HEK293 (cell line): ENCODE measurements at regions not wholly inside any gene's neighbourhood (a gene's known extent, or its start where the extent isn't known, plus 50 kb on each side); places are given as distances from the start of the nearest gene placed in this dataset.

Source experiments
- CTCF ChIA-PET: fragments of 350-600 bp; formaldehyde crosslinking; extraction: SDS; loops from one replicate; lab custom pipeline; 2021; ENCODE audit warnings: antibody characterized with exemption; lab: Yijun Ruan, JAX
- POLR2A ChIA-PET: fragments of 300-600 bp; formaldehyde crosslinking; extraction: SDS; loops from one replicate; lab custom pipeline; 2020; ENCODE audit warnings: antibody characterized with exemption, inconsistent platforms; lab: Yijun Ruan, JAX
- H3K27ac ChIP-seq: fragments of 200-500 bp; sonication (Bioruptor generic); 2 replicates; pipeline ENCODE4 v1.5.1; 2014; ENCODE audit warnings: low read depth, low read length, control low read depth, inconsistent platforms; ENCODE audit errors: extremely low read depth
- H3K36me3 ChIP-seq, 2 experiments: fragments of 200-500 bp in 1 of 2; sonication (Bioruptor generic) in 1 of 2; 1 replicate in 1 of 2; 2 replicates in 1 of 2; pipeline ENCODE4 v1.5.1; 2014 to 2017; ENCODE audit warnings: inconsistent platforms in 2 of 2, low read length in 2 of 2; ENCODE audit not compliant: control insufficient read depth in 2 of 2, insufficient read depth in 1 of 2
- H3K4me1 ChIP-seq: fragments of 200-500 bp; sonication (Bioruptor generic); 2 replicates; pipeline ENCODE4 v1.5.1; 2014; ENCODE audit warnings: mild to moderate bottlenecking, low read length, inconsistent platforms; ENCODE audit not compliant: control insufficient read depth, insufficient read depth
- H3K4me3 ChIP-seq: 2 replicates; pipeline ENCODE4 v1.5.1; 2011; ENCODE audit warnings: low read depth, mild to moderate bottlenecking, control low read depth, low read length, moderate library complexity
- H3K9me3 ChIP-seq: fragments of 200-500 bp; sonication (Bioruptor generic); 2 replicates; pipeline ENCODE4 v1.5.1; 2014; ENCODE audit warnings: low read depth, low read length, inconsistent platforms; ENCODE audit not compliant: control insufficient read depth, insufficient read depth
- BCL6B ChIP-seq: fragments of 450-650 bp; formaldehyde crosslinking; IDR thresholded peaks from 2 replicates; pipeline ENCODE4 v1.5.1; 2017; ENCODE audit warnings: missing biosample characterization, missing genetic modification characterization
- KLF17 ChIP-seq: fragments of 450-650 bp; formaldehyde crosslinking; IDR thresholded peaks from 2 replicates; pipeline ENCODE4 v1.5.1; 2016; ENCODE audit warnings: missing biosample characterization, missing genetic modification characterization
- OVOL3 ChIP-seq: fragments of 450-650 bp; formaldehyde crosslinking; IDR thresholded peaks from 2 replicates; pipeline ENCODE4 v1.5.1; 2016; ENCODE audit warnings: missing biosample characterization, missing genetic modification characterization
- PBX3 ChIP-seq: sonication (generic); formaldehyde crosslinking; IDR thresholded peaks from 2 replicates; pipeline ENCODE4 v1.8.1; 2022; ENCODE audit warnings: mild to moderate bottlenecking, moderate library complexity, missing genetic modification reagents
- WT1 ChIP-seq: fragments of 450-650 bp; formaldehyde crosslinking; IDR thresholded peaks from 2 replicates; pipeline ENCODE4 v1.5.1; 2016; ENCODE audit warnings: missing biosample characterization, missing genetic modification characterization
- ZBTB10 ChIP-seq: fragments of 450-650 bp; formaldehyde crosslinking; IDR thresholded peaks from 2 replicates; pipeline ENCODE4 v1.5.1; 2016; ENCODE audit warnings: missing biosample characterization, missing genetic modification characterization
- ZBTB11 ChIP-seq: fragments of 450-650 bp; formaldehyde crosslinking; conservative IDR thresholded peaks from 2 replicates; pipeline ENCODE4 v1.5.1; 2016; ENCODE audit warnings: low read depth, missing biosample characterization, missing genetic modification characterization
- ZBTB17 ChIP-seq: fragments of 450-650 bp; formaldehyde crosslinking; IDR thresholded peaks from 2 replicates; pipeline ENCODE4 v1.5.1; 2016; ENCODE audit warnings: missing biosample characterization, missing genetic modification characterization
- ZBTB44 ChIP-seq: fragments of 450-650 bp; IDR thresholded peaks from 2 replicates; pipeline ENCODE4 v1.5.1; 2018; ENCODE audit warnings: missing biosample characterization, mild to moderate bottlenecking, missing genetic modification characterization
- ZFHX2 ChIP-seq: fragments of 450-650 bp; formaldehyde crosslinking; conservative IDR thresholded peaks from 2 replicates; pipeline ENCODE4 v1.5.1; 2016; ENCODE audit warnings: missing biosample characterization, missing genetic modification characterization
- ZNF132 ChIP-seq: fragments of 450-650 bp; formaldehyde crosslinking; IDR thresholded peaks from 2 replicates; pipeline ENCODE4 v1.5.1; 2017; ENCODE audit warnings: missing biosample characterization, missing genetic modification characterization, borderline replicate concordance
- ZNF174 ChIP-seq: fragments of 450-650 bp; formaldehyde crosslinking; IDR thresholded peaks from 2 replicates; pipeline ENCODE4 v1.5.0; 2017; ENCODE audit warnings: missing biosample characterization, mild to moderate bottlenecking, missing genetic modification characterization
- ZNF2 ChIP-seq: fragments of 450-650 bp; formaldehyde crosslinking; IDR thresholded peaks from 2 replicates; pipeline ENCODE4 v1.5.1; 2016; ENCODE audit warnings: missing biosample characterization, missing genetic modification characterization
- ZNF24 ChIP-seq: fragments of 450-650 bp; formaldehyde crosslinking; IDR thresholded peaks from 2 replicates; pipeline ENCODE4 v1.5.1; 2016; ENCODE audit warnings: missing biosample characterization, missing genetic modification characterization
- ZNF350 ChIP-seq: fragments of 450-650 bp; formaldehyde crosslinking; IDR thresholded peaks from 2 replicates; pipeline ENCODE4 v1.5.0; 2017; ENCODE audit warnings: missing biosample characterization, mild to moderate bottlenecking, missing genetic modification characterization
- ZNF394 ChIP-seq: fragments of 450-650 bp; formaldehyde crosslinking; IDR thresholded peaks from 2 replicates; pipeline ENCODE4 v1.5.1; 2016; ENCODE audit warnings: missing biosample characterization, missing genetic modification characterization, mild to moderate bottlenecking, moderate library complexity, borderline replicate concordance
- ZNF510 ChIP-seq: fragments of 450-650 bp; formaldehyde crosslinking; IDR thresholded peaks from 2 replicates; pipeline ENCODE4 v1.5.1; 2018; ENCODE audit warnings: mild to moderate bottlenecking, missing genetic modification characterization, missing biosample characterization; ENCODE audit not compliant: insufficient replicate concordance
- ZNF610 ChIP-seq: fragments of 450-650 bp; formaldehyde crosslinking; IDR thresholded peaks from 2 replicates; pipeline ENCODE4 v1.5.1; 2016; ENCODE audit warnings: missing biosample characterization, missing genetic modification characterization, borderline replicate concordance
- ZNF776 ChIP-seq: fragments of 450-650 bp; formaldehyde crosslinking; IDR thresholded peaks from 2 replicates; pipeline ENCODE4 v1.5.0; 2017; ENCODE audit warnings: missing biosample characterization, missing genetic modification characterization, borderline replicate concordance
- ZNF785 ChIP-seq: fragments of 450-650 bp; formaldehyde crosslinking; IDR thresholded peaks from 2 replicates; pipeline ENCODE4 v1.5.1; 2016; ENCODE audit warnings: missing biosample characterization, missing genetic modification characterization
- ZSCAN18 ChIP-seq: fragments of 450-650 bp; formaldehyde crosslinking; IDR thresholded peaks from 2 replicates; pipeline ENCODE4 v1.5.1; 2016; ENCODE audit warnings: missing biosample characterization, missing genetic modification characterization
- ZXDB ChIP-seq: fragments of 450-650 bp; formaldehyde crosslinking; IDR thresholded peaks from 2 replicates; pipeline ENCODE4 v1.5.1; 2016; ENCODE audit warnings: missing biosample characterization, missing genetic modification characterization

GRCh38 chr3:176861137-176861536 is 336.1 kb downstream of the TBL1XR1 start:
- ChIA-PET CTCF (no interaction called here), POLR2A (no interaction called here)
- Histone ChIP-seq H3K4me3 (no peak overlapping the region), H3K9me3 (no peaks in the 10 kb centered on the region), H3K27ac (no peak overlapping the region), H3K4me1 (no peaks in the 10 kb centered on the region), H3K36me3 (no peaks in the 10 kb centered on the region)
- TF ChIP-seq ZBTB17 (tag by site-specific recombination) (no peak), KLF17 (tag by site-specific recombination) (no peak), ZNF350 (tag by site-specific recombination) (no peak), ZBTB10 (no peak)

- Histone ChIP-seq H3K4me1 (no peaks in the 10 kb centered on the region), H3K4me3 (no peak overlapping the region), H3K27ac (no peak overlapping the region), H3K36me3 (no peaks in the 10 kb centered on the region), H3K9me3 (no peaks in the 10 kb centered on the region)
- CTCF ChIA-PET, result no interaction called here
- POLR2A ChIA-PET, result no interaction called here
- TF ChIP-seq ZNF2 (tag by site-specific recombination) (no peak), ZNF776 (tag by site-specific recombination) (no peak), ZXDB (tag by site-specific recombination) (no peak), ZSCAN18 (no peak), BCL6B (no peak), ZNF174 (tag by site-specific recombination) (no peak), ZNF394 (tag by site-specific recombination) (no peak), PBX3 (CRISPR knock-in tag) (no peak), ZBTB44 (no peak), OVOL3 (no peak), ZNF24 (tag by site-specific recombination) (no peak), ZNF510 (tag by site-specific recombination) (no peak), WT1 (tag by site-specific recombination) (no peak), ZNF785 (tag by site-specific recombination) (no peak), ZBTB11 (tag by site-specific recombination) (no peak), ZNF132 (tag by site-specific recombination) (no peak), ZFHX2 (tag by site-specific recombination) (no peak), ZNF610 (tag by site-specific recombination) (no peak)
Measured at GRCh38 chr3:176856721-176857120, 340.6 kb downstream of the TBL1XR1 start.
